T-helper 17 cell (primary cell): ENCODE measurements at regions not wholly inside any gene's neighbourhood (a gene's known extent, or its start where the extent isn't known, plus 50 kb on each side); places are given as distances from the start of the nearest gene placed in this dataset.
"Not testable (repeated sequence)": the region's sequence is repeated elsewhere in the genome, so short reads cannot be mapped to it uniquely, and the experiment has no call there.

ENCODE experiments used
- ATAC-seq: fragments of 150-1000 bp; cut with Tn5 transposase; 2 replicates; pipeline ENCODE4 v1.10.0; 2021; ENCODE audit warnings: mild to moderate bottlenecking, moderate library complexity
- DNase-seq, 3 donors: peaks; one replicate each; pipeline versions ENCODE4 v3.0.0 to v3.0.0-alpha.2; 2020 to 2021
- H3K9me3 ChIP-seq: one replicate; pipeline ENCODE4 v1.7.0; 2013; ENCODE audit warnings: low read length, mild to moderate bottlenecking; ENCODE audit not compliant: control insufficient read depth, poor library complexity, severe bottlenecking
- H3K27ac Mint-ChIP-seq: one replicate; pipeline ENCODE4 v1.8.0; 2022; ENCODE audit warnings: mild to moderate bottlenecking, moderate library complexity, mixed read lengths
- H3K27me3 Mint-ChIP-seq: one replicate; pipeline ENCODE4 v1.8.0; 2022; ENCODE audit warnings: mixed read lengths
- H3K36me3 Mint-ChIP-seq: one replicate; pipeline ENCODE4 v1.8.0; 2022; ENCODE audit warnings: low read depth, mixed read lengths
- H3K4me1 Mint-ChIP-seq: one replicate; pipeline ENCODE4 v1.8.0; 2022; ENCODE audit warnings: mild to moderate bottlenecking, mixed read lengths
- H3K4me3 Mint-ChIP-seq: one replicate; pipeline ENCODE4 v1.8.0; 2022; ENCODE audit warnings: mild to moderate bottlenecking, moderate library complexity, mixed read lengths

DNA sequence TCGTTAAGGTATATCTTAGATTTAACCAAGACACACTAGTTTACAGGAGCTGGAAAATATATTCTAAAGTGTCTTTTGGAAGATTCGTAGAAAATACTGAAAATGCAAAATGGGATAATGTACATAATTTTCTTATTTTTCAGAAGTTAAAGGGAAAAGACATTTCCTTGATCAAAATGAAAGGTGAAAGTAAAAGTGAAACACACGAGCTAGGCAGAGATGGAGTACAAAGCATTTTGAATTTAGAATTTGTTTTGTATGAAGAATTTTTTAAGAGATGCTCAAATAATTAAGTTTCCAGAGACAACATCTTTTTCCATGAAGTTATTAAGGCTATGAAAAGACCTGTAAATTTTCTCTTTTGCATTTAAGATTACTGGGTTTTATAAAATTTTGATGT is 2192.6 kb upstream of the AGA start:
- ATAC-seq (no peak), DNase-seq (no peak)
- Mint-ChIP-seq H3K4me3 (no peak overlapping the region), H3K36me3 (no peaks in the 10 kb centered on the region), H3K4me1 (no peaks in the 10 kb centered on the region), H3K27ac (no peak overlapping the region), H3K27me3 (no peaks in the 10 kb centered on the region)
- H3K9me3 ChIP-seq = no peaks in the 10 kb centered on the region

DNA sequence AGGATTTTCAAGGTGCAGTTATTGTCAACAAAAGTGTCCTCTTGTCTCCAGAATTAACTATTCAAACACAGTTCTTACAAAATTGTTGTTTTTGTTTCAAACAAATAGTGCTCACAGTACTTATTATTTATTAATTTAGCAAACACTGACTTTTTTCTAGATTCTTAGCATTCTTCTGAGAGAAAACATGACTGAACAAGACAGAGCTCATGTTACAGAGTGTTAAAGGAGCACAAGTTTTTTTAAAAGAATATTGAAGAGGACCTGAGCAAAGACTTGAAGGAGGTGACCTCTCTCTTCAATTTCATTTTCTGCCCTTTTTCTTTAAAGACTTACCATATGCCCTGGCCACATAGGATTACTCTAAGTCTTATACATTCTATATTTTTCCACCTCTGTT is 2220.3 kb upstream of the AGA start:
- no peaks in the 10 kb centered on the region for H3K4me1 Mint-ChIP-seq
- DNase-seq = no peak
- H3K27me3 Mint-ChIP-seq = no peaks in the 10 kb centered on the region
- no peak for ATAC-seq
- H3K4me3 Mint-ChIP-seq = no peak overlapping the region
- no peaks in the 10 kb centered on the region for H3K9me3 ChIP-seq
- no peaks in the 10 kb centered on the region for H3K36me3 Mint-ChIP-seq
- H3K27ac Mint-ChIP-seq = no peak overlapping the region

DNA sequence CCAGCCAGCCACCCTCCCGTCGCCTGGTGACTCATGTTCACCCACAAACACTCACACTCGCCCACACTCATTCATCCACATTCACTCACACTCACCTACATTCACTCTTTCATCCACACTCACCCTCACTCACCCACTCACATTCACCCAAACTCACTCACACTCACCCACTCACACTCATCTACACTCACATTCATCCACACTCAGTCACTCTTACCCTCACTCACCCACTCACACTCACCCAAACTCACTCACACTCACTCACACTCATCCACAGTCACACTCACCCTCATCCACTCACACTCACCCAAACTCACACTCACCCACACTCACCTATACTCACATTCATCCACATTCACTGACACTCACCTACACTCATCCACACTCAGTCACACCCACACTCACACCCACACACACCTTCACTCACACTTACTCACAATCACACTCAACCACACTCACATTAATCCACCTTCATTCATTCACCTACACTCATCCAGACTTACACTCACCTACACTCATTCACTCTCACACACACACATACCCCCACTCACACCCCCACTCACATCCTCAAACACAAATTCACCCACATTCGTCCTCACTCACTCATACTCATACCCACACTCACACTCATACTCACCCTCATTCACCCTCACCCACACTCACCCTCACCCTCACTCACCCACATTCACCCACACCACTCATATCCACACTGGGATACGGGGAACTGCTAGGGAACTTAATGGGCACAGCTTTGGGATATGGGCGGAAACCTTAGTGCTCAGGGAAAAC is 2221.6 kb upstream of the AGA start:
- Mint-ChIP-seq H3K4me1 (no peaks in the 10 kb centered on the region), H3K27ac (no peak overlapping the region), H3K36me3 (no peaks in the 10 kb centered on the region), H3K4me3 (no peak overlapping the region), H3K27me3 (no peaks in the 10 kb centered on the region)
- DNase-seq (no peak), ATAC-seq (no peak)
- H3K9me3 ChIP-seq = no peaks in the 10 kb centered on the region

DNA sequence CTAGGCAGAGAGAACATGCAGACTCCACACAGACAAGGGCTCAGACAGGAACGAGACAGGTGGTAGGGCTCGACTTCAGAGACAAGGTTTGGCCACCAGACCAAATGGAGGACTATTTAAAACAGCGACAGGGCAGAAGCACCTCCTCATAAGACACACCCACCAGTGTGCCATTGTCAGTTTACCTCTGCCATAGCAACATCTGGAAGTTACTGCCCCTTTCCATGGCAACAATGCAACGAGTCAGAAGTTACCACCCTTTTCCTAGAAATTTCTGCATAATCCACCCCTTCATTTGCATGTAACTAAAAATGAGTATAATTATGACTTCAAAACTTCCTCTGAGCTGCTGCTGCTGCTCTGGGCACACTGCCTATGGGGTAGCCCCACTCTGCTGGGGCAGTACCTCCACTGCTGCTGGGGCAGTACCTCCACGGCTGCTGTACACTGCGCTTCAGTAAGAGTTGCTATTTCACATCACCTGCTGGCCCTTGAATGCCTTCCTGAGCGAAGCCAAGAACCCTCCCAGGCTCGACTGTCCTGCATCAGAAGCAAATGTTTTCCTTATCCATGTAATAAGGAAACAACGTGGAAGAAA is 2222.3 kb upstream of the AGA start:
- no peak overlapping the region for H3K4me3 Mint-ChIP-seq
- no peak overlapping the region for H3K27ac Mint-ChIP-seq
- no peak for ATAC-seq

DNA sequence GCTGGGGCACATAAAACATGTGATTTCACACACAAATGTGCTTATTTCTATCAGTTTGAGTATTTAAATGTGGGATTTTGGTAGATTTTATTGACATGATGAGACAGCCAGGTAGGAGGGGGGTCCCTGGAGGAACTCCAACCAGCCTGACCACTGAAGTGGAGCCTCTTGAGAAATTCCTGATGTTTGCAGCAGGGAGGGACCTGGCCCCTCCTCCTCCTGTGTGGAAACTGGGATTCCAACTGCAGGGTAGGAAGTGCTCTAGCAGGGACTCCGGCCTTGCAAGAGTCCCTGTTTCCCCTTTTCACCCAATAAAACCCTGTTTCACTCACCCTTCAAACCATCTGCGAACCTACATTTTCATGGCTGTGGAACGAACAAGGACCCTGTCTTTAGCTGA is 2224.0 kb upstream of the AGA start:
- Mint-ChIP-seq H3K36me3 (no peaks in the 10 kb centered on the region), H3K27me3 (no peaks in the 10 kb centered on the region), H3K4me1 (no peaks in the 10 kb centered on the region), H3K4me3 (no peak overlapping the region), H3K27ac (no peak overlapping the region)
- ATAC-seq (no peak), DNase-seq (no peak)
- no peaks in the 10 kb centered on the region for H3K9me3 ChIP-seq

More for the DNA sequence above, 2222.3 kb upstream of the AGA start:
- no peaks in the 10 kb centered on the region for H3K27me3 Mint-ChIP-seq
- H3K4me1 Mint-ChIP-seq = no peaks in the 10 kb centered on the region
- DNase-seq = no peak
- H3K9me3 ChIP-seq = no peaks in the 10 kb centered on the region
- H3K36me3 Mint-ChIP-seq = no peaks in the 10 kb centered on the region

GRCh38 chr4:179671609-179672008 is 2229.4 kb upstream of the AGA start:
- H3K4me1 Mint-ChIP-seq = no peaks in the 10 kb centered on the region
- H3K36me3 Mint-ChIP-seq = no peaks in the 10 kb centered on the region
- no peaks in the 10 kb centered on the region for H3K9me3 ChIP-seq
- no peak overlapping the region for H3K4me3 Mint-ChIP-seq
- no peaks in the 10 kb centered on the region for H3K27me3 Mint-ChIP-seq
- ATAC-seq (no peak), DNase-seq (no peak)
- H3K27ac Mint-ChIP-seq = no peak overlapping the region

- no peaks in the 10 kb centered on the region for H3K36me3 Mint-ChIP-seq
- ATAC-seq (no peak), DNase-seq (no peak)
- no peaks in the 10 kb centered on the region for H3K4me1 Mint-ChIP-seq
- no peak overlapping the region for H3K4me3 Mint-ChIP-seq
- H3K27ac Mint-ChIP-seq = no peak overlapping the region
- H3K27me3 Mint-ChIP-seq = no peaks in the 10 kb centered on the region
- no peaks in the 10 kb centered on the region for H3K9me3 ChIP-seq
These were observed 2236.0 kb upstream of the AGA start for GRCh38 chr4:179678093-179678814.

DNA sequence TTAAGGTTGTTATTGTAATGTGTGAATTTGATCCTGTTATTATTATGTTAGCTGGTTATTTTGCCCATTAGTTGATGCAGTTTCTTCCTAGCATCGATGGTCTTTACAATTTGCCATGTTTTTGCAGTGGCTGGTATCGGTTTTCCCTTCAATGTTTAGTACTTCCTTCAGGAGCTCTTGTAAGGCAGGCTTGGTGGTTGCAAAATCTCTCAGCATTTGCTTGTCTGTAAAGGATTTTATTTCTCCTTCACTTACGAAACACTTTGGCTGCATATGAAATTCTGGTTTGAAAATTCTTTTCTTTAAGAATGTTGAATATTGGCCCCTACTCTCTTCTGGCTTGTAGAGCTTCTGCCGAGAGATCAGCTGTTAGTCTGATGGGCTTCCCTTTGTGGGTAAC is 2241.4 kb upstream of the AGA start:
- H3K27ac Mint-ChIP-seq, H3K9me3 ChIP-seq, H3K36me3 Mint-ChIP-seq, H3K27me3 Mint-ChIP-seq, ATAC-seq, DNase-seq, H3K4me1 Mint-ChIP-seq, H3K4me3 Mint-ChIP-seq: not testable (repeated sequence)

- ATAC-seq (no peak), DNase-seq (no peak)
- no peak overlapping the region for H3K27ac Mint-ChIP-seq
- H3K27me3 Mint-ChIP-seq = no peaks in the 10 kb centered on the region
- H3K4me1 Mint-ChIP-seq = no peaks in the 10 kb centered on the region
- no peaks in the 10 kb centered on the region for H3K9me3 ChIP-seq
- no peak overlapping the region for H3K4me3 Mint-ChIP-seq
- no peaks in the 10 kb centered on the region for H3K36me3 Mint-ChIP-seq
These were observed 2250.0 kb upstream of the AGA start for GRCh38 chr4:179692222-179692621.

DNA sequence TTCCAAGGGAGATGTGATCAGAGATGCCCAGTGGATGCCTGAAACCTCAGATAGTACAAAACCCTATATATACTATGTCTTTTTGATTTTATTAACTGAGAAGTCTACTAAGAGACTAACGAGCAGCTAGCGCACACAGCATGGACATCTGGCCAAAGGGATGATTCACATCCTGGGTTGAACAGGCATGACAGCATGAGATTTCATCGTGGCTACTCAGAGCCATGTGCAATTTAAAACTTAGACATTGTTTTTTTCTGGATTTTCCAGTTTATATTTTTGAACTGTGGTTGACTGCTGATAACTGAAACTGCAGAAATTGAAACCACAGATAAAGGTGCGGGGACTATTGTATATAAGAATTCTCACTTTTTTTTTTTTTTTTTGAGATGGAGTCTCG is 2252.9 kb upstream of the AGA start:
- H3K4me1 Mint-ChIP-seq = no peaks in the 10 kb centered on the region
- no peaks in the 10 kb centered on the region for H3K27me3 Mint-ChIP-seq
- no peaks in the 10 kb centered on the region for H3K9me3 ChIP-seq
- no peak overlapping the region for H3K4me3 Mint-ChIP-seq
- DNase-seq (no peak), ATAC-seq (no peak)
- no peak overlapping the region for H3K27ac Mint-ChIP-seq
- no peaks in the 10 kb centered on the region for H3K36me3 Mint-ChIP-seq

- H3K4me3 Mint-ChIP-seq = no peak overlapping the region
- H3K36me3 Mint-ChIP-seq = no peaks in the 10 kb centered on the region
- no peak overlapping the region for H3K27ac Mint-ChIP-seq
- no peaks in the 10 kb centered on the region for H3K9me3 ChIP-seq
- no peak for DNase-seq
- H3K27me3 Mint-ChIP-seq = no peaks in the 10 kb centered on the region
- no peak for ATAC-seq
- no peaks in the 10 kb centered on the region for H3K4me1 Mint-ChIP-seq
These were observed 2256.1 kb upstream of the AGA start for GRCh38 chr4:179698321-179698720.

DNA sequence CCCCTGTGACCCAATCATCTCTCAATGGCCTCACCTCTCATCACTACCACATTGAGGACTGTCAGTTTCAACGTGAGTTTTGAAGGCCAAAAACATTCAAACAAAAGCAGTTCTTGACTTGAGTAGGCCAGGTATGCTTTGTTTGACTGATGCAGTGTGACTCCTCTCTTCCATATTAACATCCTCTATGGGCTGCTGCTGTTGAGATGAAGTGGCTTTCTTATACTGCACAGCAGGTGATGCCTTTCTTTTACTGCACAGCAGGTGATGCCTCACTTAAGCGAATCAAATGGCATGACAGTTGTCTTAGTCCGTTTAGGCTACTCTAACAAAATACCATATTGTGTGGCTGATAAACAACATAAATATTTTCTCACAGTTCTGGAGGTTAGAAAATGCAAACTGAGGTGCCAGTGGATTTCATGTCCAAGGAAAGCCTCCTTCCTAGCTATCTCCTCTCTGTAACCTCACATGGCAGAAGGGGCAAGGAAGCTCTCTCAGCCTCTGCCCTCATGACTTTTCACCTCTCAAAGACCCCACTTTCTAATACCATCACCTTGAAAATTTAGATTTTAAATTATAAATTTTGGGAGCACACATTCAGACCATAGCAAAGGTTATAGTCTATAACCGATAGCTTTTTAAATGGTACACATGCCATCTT is 2267.9 kb upstream of the AGA start:
- no peak overlapping the region for H3K4me3 Mint-ChIP-seq
- H3K27me3 Mint-ChIP-seq = no peaks in the 10 kb centered on the region
- no peaks in the 10 kb centered on the region for H3K9me3 ChIP-seq
- no peak for ATAC-seq
- H3K36me3 Mint-ChIP-seq = no peaks in the 10 kb centered on the region
- no peak for DNase-seq
- no peak overlapping the region for H3K27ac Mint-ChIP-seq
- H3K4me1 Mint-ChIP-seq = no peaks in the 10 kb centered on the region

- no peaks in the 10 kb centered on the region for H3K36me3 Mint-ChIP-seq
- H3K27ac Mint-ChIP-seq = no peak overlapping the region
- H3K4me3 Mint-ChIP-seq = no peak overlapping the region
- H3K9me3 ChIP-seq = no peaks in the 10 kb centered on the region
- H3K27me3 Mint-ChIP-seq = no peaks in the 10 kb centered on the region
- DNase-seq (no peak), ATAC-seq (no peak)
- H3K4me1 Mint-ChIP-seq = no peaks in the 10 kb centered on the region
These were observed 2277.7 kb upstream of the AGA start for GRCh38 chr4:179719766-179720450.
